A673 (cell line): ENCODE measurements at regions not wholly inside any gene's neighbourhood (a gene's known extent, or its start where the extent isn't known, plus 50 kb on each side); places are given as distances from the start of the nearest gene placed in this dataset.

ENCODE experiments used
- BruUV-seq: library from RNA; stranded (reverse); fragments of 400-500 nt; replicated peaks from 2 replicates; lab custom pipeline; 2021; lab: Mats Ljungman, UMichigan
- CTCF ChIA-PET: fragments of 300-600 bp; sonication (Branson Sonifier 250); formaldehyde crosslinking; loops from one replicate; lab custom pipeline; 2022; ENCODE audit warnings: antibody characterized with exemption; lab: Charles Lee
- POLR2A ChIA-PET: fragments of 300-600 bp; sonication (Branson Sonifier 250); formaldehyde crosslinking; loops from one replicate; lab custom pipeline; 2022; ENCODE audit warnings: antibody characterized with exemption; ENCODE audit not compliant: low non-redundant PET; lab: Charles Lee
- DNase-seq: peaks from one replicate; pipeline ENCODE4 v3.0.0-alpha.2; 2015; ENCODE audit warnings: low spot score
- H3K27ac ChIP-seq: fragments of 200-600 bp; sonication (generic); 2 replicates; pipeline ENCODE4 v1.5.1; 2016; ENCODE audit warnings: mixed run types, low read depth, mild to moderate bottlenecking, mixed read lengths, antibody characterized with exemption, low read length; ENCODE audit not compliant: poor library complexity, severe bottlenecking
- H3K27me3 ChIP-seq: fragments of 200-600 bp; sonication (generic); replicated peaks from 2 replicates; pipeline ENCODE4 v1.6.1; 2017; ENCODE audit warnings: mixed run types, low read depth, mild to moderate bottlenecking, mixed read lengths, antibody characterized with exemption, low read length; ENCODE audit not compliant: insufficient read depth, poor library complexity
- H3K36me3 ChIP-seq: fragments of 200-600 bp; sonication (generic); 2 replicates; pipeline ENCODE4 v1.6.1; 2016; ENCODE audit warnings: mixed run types, mild to moderate bottlenecking, mixed read lengths, antibody characterized with exemption, low read length; ENCODE audit not compliant: insufficient read depth, poor library complexity, severe bottlenecking
- H3K4me1 ChIP-seq: fragments of 200-600 bp; sonication (generic); 2 replicates; pipeline ENCODE4 v1.6.1; 2017; ENCODE audit warnings: mixed run types, mild to moderate bottlenecking, mixed read lengths, antibody characterized with exemption, low read length; ENCODE audit not compliant: insufficient read depth, poor library complexity, severe bottlenecking
- H3K4me3 ChIP-seq: fragments of 200-600 bp; sonication (generic); 2 replicates; pipeline ENCODE4 v1.5.1; 2016; ENCODE audit warnings: low read depth, mixed run types, mild to moderate bottlenecking, mixed read lengths, low read length; ENCODE audit not compliant: poor library complexity, severe bottlenecking
- H3K9me3 ChIP-seq: fragments of 200-600 bp; sonication (generic); 2 replicates; pipeline ENCODE4 v1.6.1; 2016; ENCODE audit warnings: mixed run types, low read depth, mild to moderate bottlenecking, mixed read lengths, antibody characterized with exemption, low read length; ENCODE audit not compliant: poor library complexity, severe bottlenecking
- CTCF ChIP-seq: fragments of 300-800, 200-600 bp; sonication (generic); conservative IDR thresholded peaks from 2 replicates; pipeline ENCODE4 v1.5.1; 2017; ENCODE audit warnings: low read depth, mild to moderate bottlenecking, antibody characterized with exemption, low read length, moderate library complexity, mixed read lengths
- EZH2 ChIP-seq: fragments of 200-600 bp; sonication (generic); IDR thresholded peaks from 2 replicates; pipeline ENCODE4 v1.6.1; 2017; ENCODE audit warnings: borderline replicate concordance, low read depth, mild to moderate bottlenecking, mixed read lengths, antibody characterized with exemption, low read length; ENCODE audit not compliant: poor library complexity, severe bottlenecking
- intact Hi-C: fragments of 100-400 bp; cut with micrococcal nuclease; formaldehyde crosslinking; loops from one replicate; pipeline ENCODE4 v1.10.0; 2022; ENCODE audit not compliant: unreplicated experiment

GRCh38 chr17:69818467-69818866 lies 256.6 kb upstream of the KCNJ16 start:
- ChIA-PET CTCF (no interaction called here), POLR2A (no interaction called here)
- intact Hi-C loops: no loop called here
- H3K27ac ChIP-seq: no peak overlapping the region
- no peaks in the 10 kb centered on the region for H3K36me3 ChIP-seq
- no TSS peak for BruUV-seq
- no peak for TF ChIP-seq CTCF
- TF ChIP-seq EZH2: no peak
- DNase-seq: no peak
- H3K9me3 ChIP-seq: peaks cover 5% of the 10 kb centered on the region
- H3K27me3 ChIP-seq: no peaks in the 10 kb centered on the region
- no peaks in the 10 kb centered on the region for H3K4me1 ChIP-seq
- H3K4me3 ChIP-seq: no peak overlapping the region

- ChIA-PET CTCF (no interaction called here), POLR2A (no interaction called here)
- no TSS peak for BruUV-seq
- Histone ChIP-seq H3K4me1 (no peaks in the 10 kb centered on the region), H3K36me3 (no peaks in the 10 kb centered on the region), H3K27ac (no peak overlapping the region), H3K9me3 (peaks cover 5% of the 10 kb centered on the region), H3K27me3 (no peaks in the 10 kb centered on the region), H3K4me3 (no peak overlapping the region)
- intact Hi-C loops: no loop called here
- DNase-seq: no peak
- no peak for TF ChIP-seq CTCF
- TF ChIP-seq EZH2: no peak
Observed at GRCh38 chr17:69819316-69820087, 255.5 kb upstream of the KCNJ16 start.

GRCh38 chr17:69820876-69821473 lies 254.1 kb upstream of the KCNJ16 start:
- no peak for TF ChIP-seq CTCF
- Histone ChIP-seq H3K4me1 (no peaks in the 10 kb centered on the region), H3K27ac (no peak overlapping the region), H3K36me3 (no peaks in the 10 kb centered on the region), H3K9me3 (peaks cover 5% of the 10 kb centered on the region), H3K4me3 (no peak overlapping the region), H3K27me3 (no peaks in the 10 kb centered on the region)
- no peak for DNase-seq
- POLR2A ChIA-PET: no interaction called here
- BruUV-seq: no TSS peak
- intact Hi-C loops: no loop called here
- CTCF ChIA-PET: no interaction called here
